Testis (tissue), 2 donors: ENCODE measurements at regions not wholly inside any gene's neighbourhood (a gene's known extent, or its start where the extent isn't known, plus 50 kb on each side); places are given as distances from the start of the nearest gene placed in this dataset.

Experiments
- POLR2A ChIP-seq: fragments of 450-650 bp; IDR thresholded peaks from one replicate; pipeline ENCODE4 v1.6.1; 2017; ENCODE audit warnings: antibody characterized with exemption, mild to moderate bottlenecking, moderate library complexity
- TF ChIP-seq, protein P1 (sequence below), 3 experiments: fragments of 450-650 bp in 2 of 3; fragments of 200-600 bp in 1 of 3; sonication (generic) in 1 of 3; IDR thresholded peaks; one replicate each; pipeline ENCODE4 v1.5.1; 2016 to 2019; ENCODE audit warnings: antibody characterized with exemption in 3 of 3, mild to moderate bottlenecking in 2 of 3, moderate library complexity in 1 of 3

- TF ChIP-seq, protein P1, sequence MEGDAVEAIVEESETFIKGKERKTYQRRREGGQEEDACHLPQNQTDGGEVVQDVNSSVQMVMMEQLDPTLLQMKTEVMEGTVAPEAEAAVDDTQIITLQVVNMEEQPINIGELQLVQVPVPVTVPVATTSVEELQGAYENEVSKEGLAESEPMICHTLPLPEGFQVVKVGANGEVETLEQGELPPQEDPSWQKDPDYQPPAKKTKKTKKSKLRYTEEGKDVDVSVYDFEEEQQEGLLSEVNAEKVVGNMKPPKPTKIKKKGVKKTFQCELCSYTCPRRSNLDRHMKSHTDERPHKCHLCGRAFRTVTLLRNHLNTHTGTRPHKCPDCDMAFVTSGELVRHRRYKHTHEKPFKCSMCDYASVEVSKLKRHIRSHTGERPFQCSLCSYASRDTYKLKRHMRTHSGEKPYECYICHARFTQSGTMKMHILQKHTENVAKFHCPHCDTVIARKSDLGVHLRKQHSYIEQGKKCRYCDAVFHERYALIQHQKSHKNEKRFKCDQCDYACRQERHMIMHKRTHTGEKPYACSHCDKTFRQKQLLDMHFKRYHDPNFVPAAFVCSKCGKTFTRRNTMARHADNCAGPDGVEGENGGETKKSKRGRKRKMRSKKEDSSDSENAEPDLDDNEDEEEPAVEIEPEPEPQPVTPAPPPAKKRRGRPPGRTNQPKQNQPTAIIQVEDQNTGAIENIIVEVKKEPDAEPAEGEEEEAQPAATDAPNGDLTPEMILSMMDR (IDR thresholded peaks at IDR 0.05), result no peak
- no peak for TF ChIP-seq POLR2A
These were observed 57.6 kb upstream of the CLNK start for GRCh38 chr4:10741961-10742699.
